ENCODE measurements at regions not wholly inside any gene's neighbourhood (a gene's known extent, or its start where the extent isn't known, plus 50 kb on each side); places are given as distances from the start of the nearest gene placed in this dataset.

DNA sequence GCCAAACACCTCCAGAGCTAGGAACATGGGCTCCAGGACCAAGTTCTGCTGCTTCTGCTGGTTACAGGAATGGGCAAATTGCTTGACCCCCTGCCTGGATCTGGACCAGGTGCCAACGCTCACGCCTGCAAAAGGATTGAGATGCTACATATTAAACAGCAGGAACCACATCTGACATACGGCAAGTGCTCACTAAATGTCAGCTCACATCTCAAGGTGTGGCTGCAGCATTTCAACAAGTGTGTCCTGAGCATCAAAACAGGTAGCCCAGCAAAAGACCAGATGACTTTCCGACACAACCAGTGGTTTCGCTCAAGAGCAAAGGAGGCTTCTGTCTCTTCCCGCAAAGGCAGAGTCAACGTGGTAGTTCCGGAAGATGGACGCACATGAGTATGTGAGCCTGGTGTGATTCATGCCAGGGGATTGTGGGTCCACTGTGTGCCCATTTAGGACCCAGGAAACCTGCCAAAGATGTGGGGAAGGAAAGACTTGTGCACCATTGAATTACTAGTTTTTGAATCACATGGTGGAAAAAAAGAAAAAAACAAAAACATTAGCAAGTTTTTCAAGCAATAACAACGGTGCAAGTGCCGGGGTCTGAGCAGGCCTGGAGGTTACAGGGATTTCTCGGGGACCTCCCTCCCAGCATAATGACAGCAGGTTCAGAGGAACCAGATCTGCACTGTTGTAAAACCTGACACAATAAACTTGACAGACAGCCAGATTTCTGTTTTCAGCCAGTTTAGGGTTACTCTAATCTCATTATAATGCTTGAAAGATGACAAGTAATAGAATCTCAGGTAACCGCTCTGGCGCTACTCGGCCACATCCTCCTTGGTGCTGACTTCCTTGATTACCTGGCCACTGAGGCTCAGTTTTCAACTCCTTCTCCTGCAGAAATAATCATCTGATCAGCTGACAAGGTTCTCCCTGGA lies 77.9 kb downstream of the SOX1 start:
- Histone ChIP-seq H3K27ac (ENCODE audit: low read depth) (no peak overlapping the region), H3K27me3 (ENCODE audit: insufficient read depth) (no peaks in the 10 kb centered on the region), H3K36me3 (ENCODE audit: insufficient read depth) (no peaks in the 10 kb centered on the region), H3K79me2 (replicated peaks; ENCODE audit: insufficient read depth) (no peaks in the 10 kb centered on the region), H3K9me2 (ENCODE audit: insufficient read depth) (0 out of 2 replicates have a peak, but pooled peaks cover 4% of the 10 kb centered on the region), H2AFZ (no peak overlapping the region), H3K4me1 (ENCODE audit: insufficient read depth) (no peaks in the 10 kb centered on the region), H4K20me1 (replicated peaks; ENCODE audit: insufficient read depth) (no peaks in the 10 kb centered on the region), H3K4me3 (no peak overlapping the region), H3K4me2 (no peak overlapping the region), H3F3A (replicated peaks; ENCODE audit: low read depth) (no peaks in the 10 kb centered on the region)
- H3K9me3 Mint-ChIP-seq, result peaks cover 18% of the 10 kb centered on the region
- peaks cover 1% of the 10 kb centered on the region for H3K27me3 Mint-ChIP-seq (ENCODE audit: insufficient read depth, low read depth, poor library complexity)
- H3K36me3 Mint-ChIP-seq (ENCODE audit: low read depth), result peaks cover 6% of the 10 kb centered on the region
- TF ChIP-seq, protein P1, sequence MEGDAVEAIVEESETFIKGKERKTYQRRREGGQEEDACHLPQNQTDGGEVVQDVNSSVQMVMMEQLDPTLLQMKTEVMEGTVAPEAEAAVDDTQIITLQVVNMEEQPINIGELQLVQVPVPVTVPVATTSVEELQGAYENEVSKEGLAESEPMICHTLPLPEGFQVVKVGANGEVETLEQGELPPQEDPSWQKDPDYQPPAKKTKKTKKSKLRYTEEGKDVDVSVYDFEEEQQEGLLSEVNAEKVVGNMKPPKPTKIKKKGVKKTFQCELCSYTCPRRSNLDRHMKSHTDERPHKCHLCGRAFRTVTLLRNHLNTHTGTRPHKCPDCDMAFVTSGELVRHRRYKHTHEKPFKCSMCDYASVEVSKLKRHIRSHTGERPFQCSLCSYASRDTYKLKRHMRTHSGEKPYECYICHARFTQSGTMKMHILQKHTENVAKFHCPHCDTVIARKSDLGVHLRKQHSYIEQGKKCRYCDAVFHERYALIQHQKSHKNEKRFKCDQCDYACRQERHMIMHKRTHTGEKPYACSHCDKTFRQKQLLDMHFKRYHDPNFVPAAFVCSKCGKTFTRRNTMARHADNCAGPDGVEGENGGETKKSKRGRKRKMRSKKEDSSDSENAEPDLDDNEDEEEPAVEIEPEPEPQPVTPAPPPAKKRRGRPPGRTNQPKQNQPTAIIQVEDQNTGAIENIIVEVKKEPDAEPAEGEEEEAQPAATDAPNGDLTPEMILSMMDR (conservative IDR thresholded peaks at IDR 0.05; ENCODE audit: low read depth in 2 of 2), result no peak
- TF ChIP-seq STAT1 (IDR thresholded peaks at IDR 0.05; ENCODE audit: unreplicated experiment) (no peak), NANOG (IDR thresholded peaks at IDR 0.05; ENCODE audit: borderline replicate concordance) (no peak), ETS1 (IDR thresholded peaks at IDR 0.05) (no peak), CREB1 (CRISPR knock-in tag; IDR thresholded peaks at IDR 0.05; ENCODE audit: low read depth) (no peak), JUNB (IDR thresholded peaks at IDR 0.05; ENCODE audit: unreplicated experiment) (no peak), ZNF114 (CRISPR knock-in tag; IDR thresholded peaks at IDR 0.05) (no peak), EZH2 (IDR thresholded peaks at IDR 0.05; ENCODE audit: low read depth, unreplicated experiment) (no peak)
- TF ChIP-seq, protein P2, sequence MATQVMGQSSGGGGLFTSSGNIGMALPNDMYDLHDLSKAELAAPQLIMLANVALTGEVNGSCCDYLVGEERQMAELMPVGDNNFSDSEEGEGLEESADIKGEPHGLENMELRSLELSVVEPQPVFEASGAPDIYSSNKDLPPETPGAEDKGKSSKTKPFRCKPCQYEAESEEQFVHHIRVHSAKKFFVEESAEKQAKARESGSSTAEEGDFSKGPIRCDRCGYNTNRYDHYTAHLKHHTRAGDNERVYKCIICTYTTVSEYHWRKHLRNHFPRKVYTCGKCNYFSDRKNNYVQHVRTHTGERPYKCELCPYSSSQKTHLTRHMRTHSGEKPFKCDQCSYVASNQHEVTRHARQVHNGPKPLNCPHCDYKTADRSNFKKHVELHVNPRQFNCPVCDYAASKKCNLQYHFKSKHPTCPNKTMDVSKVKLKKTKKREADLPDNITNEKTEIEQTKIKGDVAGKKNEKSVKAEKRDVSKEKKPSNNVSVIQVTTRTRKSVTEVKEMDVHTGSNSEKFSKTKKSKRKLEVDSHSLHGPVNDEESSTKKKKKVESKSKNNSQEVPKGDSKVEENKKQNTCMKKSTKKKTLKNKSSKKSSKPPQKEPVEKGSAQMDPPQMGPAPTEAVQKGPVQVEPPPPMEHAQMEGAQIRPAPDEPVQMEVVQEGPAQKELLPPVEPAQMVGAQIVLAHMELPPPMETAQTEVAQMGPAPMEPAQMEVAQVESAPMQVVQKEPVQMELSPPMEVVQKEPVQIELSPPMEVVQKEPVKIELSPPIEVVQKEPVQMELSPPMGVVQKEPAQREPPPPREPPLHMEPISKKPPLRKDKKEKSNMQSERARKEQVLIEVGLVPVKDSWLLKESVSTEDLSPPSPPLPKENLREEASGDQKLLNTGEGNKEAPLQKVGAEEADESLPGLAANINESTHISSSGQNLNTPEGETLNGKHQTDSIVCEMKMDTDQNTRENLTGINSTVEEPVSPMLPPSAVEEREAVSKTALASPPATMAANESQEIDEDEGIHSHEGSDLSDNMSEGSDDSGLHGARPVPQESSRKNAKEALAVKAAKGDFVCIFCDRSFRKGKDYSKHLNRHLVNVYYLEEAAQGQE (IDR thresholded peaks at IDR 0.05; ENCODE audit: unreplicated experiment), result no peak
- no peak for DNase-seq (ENCODE audit: low spot score)
- no peaks in the 10 kb centered on the region for H3K4me1 Mint-ChIP-seq
- H3K27ac Mint-ChIP-seq, result no peak overlapping the region
- no peak overlapping the region for H3K4me3 Mint-ChIP-seq
- ATAC-seq, result no peak

Data from GM23338 (cell line).